A549 (cell line): ENCODE measurements at regions not wholly inside any gene's neighbourhood (a gene's known extent, or its start where the extent isn't known, plus 50 kb on each side); places are given as distances from the start of the nearest gene placed in this dataset.

Source experiments
- ATAC-seq, 2 experiments: fragments of 200-7000 bp in 1 of 2; fragments of >200 bp in 1 of 2; cut with Nextera tagmentation in 1 of 2; cut with Tn5 transposase in 1 of 2; 3 replicates each; pipeline versions ENCODE4 v1.8.0 to v1.9.1; 2018 to 2020; ENCODE audit warnings: mild to moderate bottlenecking in 1 of 2, moderate library complexity in 1 of 2
- CTCF ChIA-PET: fragments of 300-600 bp; sonication (Branson Sonifier 250); formaldehyde crosslinking; extraction: SDS; loops from one replicate; lab custom pipeline; 2021; ENCODE audit warnings: antibody characterized with exemption, inconsistent platforms; lab: Yijun Ruan, JAX
- POLR2A ChIA-PET: fragments of 350-600 bp; formaldehyde crosslinking; extraction: SDS; loops from one replicate; lab custom pipeline; 2021; ENCODE audit warnings: antibody characterized with exemption, inconsistent platforms; lab: Yijun Ruan, JAX
- DNase-seq, 2 experiments: peaks; one replicate each; pipeline versions ENCODE4 v3.0.0 to v3.0.0-alpha.2; 2011 to 2016; ENCODE audit warnings: low read depth in 1 of 2, low spot score in 1 of 2
- FAIRE-seq: peaks from 2 replicates; lab custom pipeline; 2011; peaks lifted over from hg19 to GRCh38; lab: Jason Lieb, UNC
- H3K27ac ChIP-seq, 2 experiments: fragments of >200 bp; sonication (Bioruptor Twin); formaldehyde crosslinking; 3 replicates each; pipeline ENCODE4 v1.5.1; 2016 to 2017
- H3K4me1 ChIP-seq: fragments of >200 bp; sonication (Bioruptor Twin); formaldehyde crosslinking; 3 replicates; pipeline ENCODE4 v1.6.1; 2016
- H3K4me2 ChIP-seq: fragments of >200 bp; sonication (Bioruptor Twin); formaldehyde crosslinking; 3 replicates; pipeline ENCODE4 v1.6.1; 2016
- H3K4me3 ChIP-seq: fragments of >200 bp; sonication (Bioruptor Twin); formaldehyde crosslinking; 3 replicates; pipeline ENCODE4 v1.5.1; 2016
- H3K9me3 ChIP-seq: fragments of >200 bp; sonication (Bioruptor Twin); formaldehyde crosslinking; 3 replicates; pipeline ENCODE4 v1.6.1; 2016
- CEBPB ChIP-seq, 2 experiments: fragments of >200 bp in 1 of 2; sonication (Bioruptor Twin) in 1 of 2; formaldehyde crosslinking in 1 of 2; IDR thresholded peaks; 2 replicates each; pipeline ENCODE4 v1.6.1; 2012 to 2016
- CHD4 ChIP-seq: fragments of 200-600 bp; sonication (generic); IDR thresholded peaks from 2 replicates; pipeline ENCODE4 v1.6.1; 2016; ENCODE audit warnings: antibody characterized with exemption, mild to moderate bottlenecking, borderline replicate concordance
- EHF ChIP-seq: fragments of 250-450 bp; sonication (Bioruptor Pico); IDR thresholded peaks from 2 replicates; pipeline ENCODE4 v1.5.0; 2020; ENCODE audit warnings: mild to moderate bottlenecking
- FOSB ChIP-seq: fragments of 250-450 bp; sonication (Bioruptor Pico); IDR thresholded peaks from 2 replicates; pipeline ENCODE4 v1.5.0; 2020; ENCODE audit warnings: mild to moderate bottlenecking, moderate library complexity
- FOSL2 ChIP-seq, 2 experiments: fragments of 450-650 bp in 1 of 2; fragments of >200 bp in 1 of 2; sonication (Bioruptor Twin) in 1 of 2; formaldehyde crosslinking; IDR thresholded peaks; 2 replicates each; pipeline versions ENCODE4 v1.5.0 to v1.6.1; 2016 to 2020; ENCODE audit warnings: mild to moderate bottlenecking in 1 of 2, moderate library complexity in 1 of 2
- GATA3 ChIP-seq: IDR thresholded peaks from 2 replicates; pipeline ENCODE4 v1.6.1; 2012; ENCODE audit warnings: borderline replicate concordance
- HDAC2 ChIP-seq: fragments of 200-600 bp; sonication (generic); IDR thresholded peaks from 2 replicates; pipeline ENCODE4 v1.6.1; 2016
- HOXB13 ChIP-seq: fragments of 250-450 bp; sonication (Bioruptor Pico); IDR thresholded peaks from 2 replicates; pipeline ENCODE4 v1.5.0; 2020; ENCODE audit warnings: low read depth, mild to moderate bottlenecking, moderate library complexity
- HOXB5 ChIP-seq: fragments of 250-450 bp; sonication (Bioruptor Pico); IDR thresholded peaks from 2 replicates; pipeline ENCODE4 v1.5.0; 2020; ENCODE audit warnings: mild to moderate bottlenecking, moderate library complexity
- JUN ChIP-seq, 2 experiments: fragments of >200 bp; sonication (Bioruptor Twin); formaldehyde crosslinking; IDR thresholded peaks; 2 replicates in 1 of 2; 3 replicates in 1 of 2; pipeline ENCODE4 v1.6.1; 2016 to 2017
- KDM1A ChIP-seq: fragments of 200-600 bp; sonication (generic); IDR thresholded peaks from 2 replicates; pipeline ENCODE4 v1.6.1; 2016; ENCODE audit warnings: low read depth, mild to moderate bottlenecking
- KDM5A ChIP-seq: fragments of 200-600 bp; sonication (generic); IDR thresholded peaks from 2 replicates; pipeline ENCODE4 v1.6.1; 2016; ENCODE audit warnings: antibody characterized with exemption, mild to moderate bottlenecking
- MYC ChIP-seq: IDR thresholded peaks from 2 replicates; pipeline ENCODE4 v1.6.1; 2012; ENCODE audit warnings: mild to moderate bottlenecking, inconsistent platforms, low read length, improper control_type of control experiment, borderline replicate concordance
- PHF8 ChIP-seq: fragments of 200-600 bp; sonication (generic); IDR thresholded peaks from 2 replicates; pipeline ENCODE4 v1.6.1; 2016; ENCODE audit warnings: low read depth, mild to moderate bottlenecking, antibody characterized with exemption, moderate library complexity, borderline replicate concordance
- POLR2A ChIP-seq: IDR thresholded peaks from 2 replicates; pipeline ENCODE4 v1.6.1; 2012; ENCODE audit warnings: mild to moderate bottlenecking, low read length
- POLR2AphosphoS2 ChIP-seq: conservative IDR thresholded peaks from 2 replicates; pipeline ENCODE4 v1.6.1; 2012; ENCODE audit warnings: low read length, improper control_type of control experiment, inconsistent platforms
- SMC3 ChIP-seq: fragments of >200 bp; sonication (Bioruptor Twin); formaldehyde crosslinking; IDR thresholded peaks from 3 replicates; pipeline ENCODE4 v1.6.1; 2018; ENCODE audit warnings: inconsistent platforms
- SREBF2 ChIP-seq: fragments of 450-650 bp; IDR thresholded peaks from 2 replicates; pipeline ENCODE4 v1.6.1; 2014; ENCODE audit warnings: mild to moderate bottlenecking, moderate library complexity
- ZFP36 ChIP-seq: fragments of 450-650 bp; IDR thresholded peaks from 2 replicates; pipeline ENCODE4 v1.6.1; 2014; ENCODE audit warnings: borderline replicate concordance; ENCODE audit not compliant: partially characterized antibody
- ZNF302 ChIP-seq: fragments of 250-450 bp; sonication (Bioruptor Pico); IDR thresholded peaks from 2 replicates; pipeline ENCODE4 v1.9.0; 2021; ENCODE audit warnings: inconsistent platforms, mild to moderate bottlenecking, moderate library complexity
- WGBS: methylation state at CpG from one replicate; pipeline ENCODE4 v1.1.6; 2017; ENCODE audit errors: missing lambda C conversion rate; 5-methylcytosine and 5-hydroxymethylcytosine counted together
- TF ChIP-seq, protein P1 (sequence below): fragments of >200 bp; sonication (Bioruptor Twin); formaldehyde crosslinking; IDR thresholded peaks from 3 replicates; pipeline ENCODE4 v1.6.1; 2016
- TF ChIP-seq, protein P2 (sequence below): fragments of 250-450 bp; sonication (Bioruptor Pico); IDR thresholded peaks from 2 replicates; pipeline ENCODE4 v1.5.0; 2021; ENCODE audit warnings: mild to moderate bottlenecking, moderate library complexity, borderline replicate concordance
- TF ChIP-seq, protein P3 (sequence below): fragments of 200-600 bp; sonication (generic); IDR thresholded peaks from 2 replicates; pipeline ENCODE4 v1.6.1; 2016; ENCODE audit warnings: antibody characterized with exemption, mild to moderate bottlenecking, moderate library complexity
- TF ChIP-seq, protein P4 (sequence below): fragments of >200 bp; sonication (Bioruptor Twin); formaldehyde crosslinking; IDR thresholded peaks from 2 replicates; pipeline ENCODE4 v1.6.1; 2016
- TF ChIP-seq, protein P5 (sequence below): IDR thresholded peaks from 2 replicates; pipeline ENCODE4 v1.6.1; 2012
- TF ChIP-seq, protein P6 (sequence below): fragments of 150-350 bp; IDR thresholded peaks from 2 replicates; pipeline ENCODE4 v1.6.1; 2014; ENCODE audit warnings: low read depth, mild to moderate bottlenecking, low read length

DNA sequence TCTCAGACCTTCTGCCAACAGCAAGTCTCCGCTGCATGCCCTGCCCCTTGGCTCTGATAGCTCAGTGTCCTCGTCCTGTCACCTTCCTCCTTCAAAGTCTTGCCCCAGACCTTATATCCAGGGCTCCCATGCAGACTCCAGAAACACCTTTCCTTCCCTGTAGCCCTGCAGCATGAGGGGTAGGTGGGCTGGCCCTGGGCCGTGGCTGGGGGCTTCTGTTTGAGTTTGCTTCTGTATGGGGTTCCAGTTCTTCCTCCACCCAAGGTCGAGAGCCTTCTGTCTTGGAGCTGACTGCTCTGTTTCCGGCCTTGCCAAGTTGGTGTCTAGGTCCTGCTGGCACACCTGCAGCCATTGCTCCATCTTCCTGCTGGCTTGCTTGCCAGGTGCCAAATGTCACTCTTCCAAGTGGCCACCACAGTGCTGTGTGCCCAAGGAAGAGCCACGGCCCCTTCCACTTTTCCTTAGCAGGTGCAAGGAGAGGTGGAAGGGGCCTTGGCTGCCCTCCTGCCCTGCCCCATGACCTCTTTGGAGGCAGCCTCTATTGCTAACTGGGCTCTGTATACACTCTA lies 74.8 kb upstream of the NECTIN1 start (continued):
- TF ChIP-seq CHD4, result no peak

DNA sequence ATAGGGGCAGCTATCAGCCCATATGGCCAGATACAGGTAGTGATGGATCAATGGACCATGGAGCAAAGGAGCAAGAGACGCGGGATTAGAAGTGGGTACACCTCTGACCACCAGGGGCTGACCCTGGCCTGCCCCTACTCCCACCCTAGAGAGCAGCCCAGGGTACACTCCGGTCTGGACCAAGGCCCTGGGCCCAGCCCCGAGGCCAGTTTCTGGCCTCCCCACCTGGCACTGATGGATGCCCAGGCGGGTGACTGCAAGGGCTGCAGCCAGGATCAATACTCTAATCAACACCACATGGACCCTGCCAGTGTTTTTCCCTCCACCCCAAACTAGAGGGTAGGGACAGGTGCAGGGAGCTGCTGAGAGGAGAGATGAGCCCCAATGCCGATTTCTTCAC lies 74.1 kb upstream of the NECTIN1 start:
- ATAC-seq (no peak), DNase-seq (no peak), FAIRE-seq (no peak)
- no peak overlapping the region for H3K4me3 ChIP-seq
- ChIA-PET POLR2A (no interaction called here), CTCF (no interaction called here)
- 39% methylated on average over 3 of the region's 6 CpGs for WGBS
- no peaks in the 10 kb centered on the region for H3K4me1 ChIP-seq
- no peak overlapping the region for H3K27ac ChIP-seq
- TF ChIP-seq GATA3, result no peak
- TF ChIP-seq HOXB5 (CRISPR knock-in tag), result no peak
- no peak for TF ChIP-seq HDAC2
- TF ChIP-seq, protein P1, sequence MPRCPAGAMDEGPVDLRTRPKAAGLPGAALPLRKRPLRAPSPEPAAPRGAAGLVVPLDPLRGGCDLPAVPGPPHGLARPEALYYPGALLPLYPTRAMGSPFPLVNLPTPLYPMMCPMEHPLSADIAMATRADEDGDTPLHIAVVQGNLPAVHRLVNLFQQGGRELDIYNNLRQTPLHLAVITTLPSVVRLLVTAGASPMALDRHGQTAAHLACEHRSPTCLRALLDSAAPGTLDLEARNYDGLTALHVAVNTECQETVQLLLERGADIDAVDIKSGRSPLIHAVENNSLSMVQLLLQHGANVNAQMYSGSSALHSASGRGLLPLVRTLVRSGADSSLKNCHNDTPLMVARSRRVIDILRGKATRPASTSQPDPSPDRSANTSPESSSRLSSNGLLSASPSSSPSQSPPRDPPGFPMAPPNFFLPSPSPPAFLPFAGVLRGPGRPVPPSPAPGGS, result no peak
- TF ChIP-seq, protein P2, sequence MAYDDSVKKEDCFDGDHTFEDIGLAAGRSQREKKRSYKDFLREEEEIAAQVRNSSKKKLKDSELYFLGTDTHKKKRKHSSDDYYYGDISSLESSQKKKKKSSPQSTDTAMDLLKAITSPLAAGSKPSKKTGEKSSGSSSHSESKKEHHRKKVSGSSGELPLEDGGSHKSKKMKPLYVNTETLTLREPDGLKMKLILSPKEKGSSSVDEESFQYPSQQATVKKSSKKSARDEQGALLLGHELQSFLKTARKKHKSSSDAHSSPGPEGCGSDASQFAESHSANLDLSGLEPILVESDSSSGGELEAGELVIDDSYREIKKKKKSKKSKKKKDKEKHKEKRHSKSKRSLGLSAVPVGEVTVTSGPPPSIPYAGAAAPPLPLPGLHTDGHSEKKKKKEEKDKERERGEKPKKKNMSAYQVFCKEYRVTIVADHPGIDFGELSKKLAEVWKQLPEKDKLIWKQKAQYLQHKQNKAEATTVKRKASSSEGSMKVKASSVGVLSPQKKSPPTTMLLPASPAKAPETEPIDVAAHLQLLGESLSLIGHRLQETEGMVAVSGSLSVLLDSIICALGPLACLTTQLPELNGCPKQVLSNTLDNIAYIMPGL (CRISPR knock-in tag), result no peak
- no peaks in the 10 kb centered on the region for H3K9me3 ChIP-seq
- H3K4me2 ChIP-seq, result no peak overlapping the region

DNA sequence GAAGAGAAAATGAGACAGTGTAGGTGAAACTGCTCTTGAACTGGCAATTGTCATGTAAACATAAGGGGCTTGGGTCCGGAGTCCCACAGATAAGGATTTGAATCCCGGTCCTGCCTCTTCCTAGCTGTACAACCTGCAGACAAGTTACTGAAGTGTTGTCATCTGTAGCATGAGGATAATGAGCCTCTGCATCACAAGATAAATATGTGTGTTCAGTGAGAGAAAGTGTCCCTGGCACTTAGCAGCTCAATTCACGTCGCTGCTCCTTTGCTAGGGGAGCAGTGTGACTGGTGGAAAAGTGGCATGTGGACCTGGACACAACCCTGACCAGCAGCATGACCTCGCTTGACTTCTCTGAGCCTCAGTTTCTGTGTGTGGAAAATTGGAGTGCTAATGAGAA lies 73.7 kb upstream of the NECTIN1 start:
- no peak overlapping the region for H3K4me3 ChIP-seq
- FAIRE-seq (no peak), DNase-seq (no peak), ATAC-seq (no peak)
- no peaks in the 10 kb centered on the region for H3K4me1 ChIP-seq
- no peak overlapping the region for H3K4me2 ChIP-seq
- no peaks in the 10 kb centered on the region for H3K9me3 ChIP-seq
- 51% methylated on average over 3 of the region's 5 CpGs for WGBS
- ChIA-PET POLR2A (no interaction called here), CTCF (interaction anchor here (0.6 kb wide), 1 partner anchor 452 kb away, joined by 3 read pairs; no protein-coding TSS in a partner anchor)
- no peak overlapping the region for H3K27ac ChIP-seq
- TF ChIP-seq POLR2AphosphoS2, result no peak
- no peak for TF ChIP-seq ZNF302 (CRISPR knock-in tag)
- no peak for TF ChIP-seq JUN (IDR thresholded peaks at IDR 0.05)
- TF ChIP-seq KDM5A, result no peak
- TF ChIP-seq FOSB (CRISPR knock-in tag), result no peak
- TF ChIP-seq PHF8, result no peak
- TF ChIP-seq POLR2A, result no peak
- TF ChIP-seq, protein P3, sequence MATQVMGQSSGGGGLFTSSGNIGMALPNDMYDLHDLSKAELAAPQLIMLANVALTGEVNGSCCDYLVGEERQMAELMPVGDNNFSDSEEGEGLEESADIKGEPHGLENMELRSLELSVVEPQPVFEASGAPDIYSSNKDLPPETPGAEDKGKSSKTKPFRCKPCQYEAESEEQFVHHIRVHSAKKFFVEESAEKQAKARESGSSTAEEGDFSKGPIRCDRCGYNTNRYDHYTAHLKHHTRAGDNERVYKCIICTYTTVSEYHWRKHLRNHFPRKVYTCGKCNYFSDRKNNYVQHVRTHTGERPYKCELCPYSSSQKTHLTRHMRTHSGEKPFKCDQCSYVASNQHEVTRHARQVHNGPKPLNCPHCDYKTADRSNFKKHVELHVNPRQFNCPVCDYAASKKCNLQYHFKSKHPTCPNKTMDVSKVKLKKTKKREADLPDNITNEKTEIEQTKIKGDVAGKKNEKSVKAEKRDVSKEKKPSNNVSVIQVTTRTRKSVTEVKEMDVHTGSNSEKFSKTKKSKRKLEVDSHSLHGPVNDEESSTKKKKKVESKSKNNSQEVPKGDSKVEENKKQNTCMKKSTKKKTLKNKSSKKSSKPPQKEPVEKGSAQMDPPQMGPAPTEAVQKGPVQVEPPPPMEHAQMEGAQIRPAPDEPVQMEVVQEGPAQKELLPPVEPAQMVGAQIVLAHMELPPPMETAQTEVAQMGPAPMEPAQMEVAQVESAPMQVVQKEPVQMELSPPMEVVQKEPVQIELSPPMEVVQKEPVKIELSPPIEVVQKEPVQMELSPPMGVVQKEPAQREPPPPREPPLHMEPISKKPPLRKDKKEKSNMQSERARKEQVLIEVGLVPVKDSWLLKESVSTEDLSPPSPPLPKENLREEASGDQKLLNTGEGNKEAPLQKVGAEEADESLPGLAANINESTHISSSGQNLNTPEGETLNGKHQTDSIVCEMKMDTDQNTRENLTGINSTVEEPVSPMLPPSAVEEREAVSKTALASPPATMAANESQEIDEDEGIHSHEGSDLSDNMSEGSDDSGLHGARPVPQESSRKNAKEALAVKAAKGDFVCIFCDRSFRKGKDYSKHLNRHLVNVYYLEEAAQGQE, result no peak
- TF ChIP-seq SMC3, result no peak
- no peak for TF ChIP-seq CEBPB (IDR thresholded peaks at IDR 0.05)
- no peak for TF ChIP-seq ZFP36
- TF ChIP-seq HOXB13 (CRISPR knock-in tag), result no peak
- TF ChIP-seq MYC, result no peak
- no peak for TF ChIP-seq EHF (CRISPR knock-in tag)
- TF ChIP-seq FOSL2 (IDR thresholded peaks at IDR 0.05), result no peak
- no peak for TF ChIP-seq FOSL2 (CRISPR knock-in tag; IDR thresholded peaks at IDR 0.05)
- no peak for TF ChIP-seq SREBF2
- TF ChIP-seq, protein P4, sequence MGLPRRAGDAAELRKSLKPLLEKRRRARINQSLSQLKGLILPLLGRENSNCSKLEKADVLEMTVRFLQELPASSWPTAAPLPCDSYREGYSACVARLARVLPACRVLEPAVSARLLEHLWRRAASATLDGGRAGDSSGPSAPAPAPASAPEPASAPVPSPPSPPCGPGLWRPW, result no peak
- no peak for TF ChIP-seq KDM1A
- TF ChIP-seq, protein P5, sequence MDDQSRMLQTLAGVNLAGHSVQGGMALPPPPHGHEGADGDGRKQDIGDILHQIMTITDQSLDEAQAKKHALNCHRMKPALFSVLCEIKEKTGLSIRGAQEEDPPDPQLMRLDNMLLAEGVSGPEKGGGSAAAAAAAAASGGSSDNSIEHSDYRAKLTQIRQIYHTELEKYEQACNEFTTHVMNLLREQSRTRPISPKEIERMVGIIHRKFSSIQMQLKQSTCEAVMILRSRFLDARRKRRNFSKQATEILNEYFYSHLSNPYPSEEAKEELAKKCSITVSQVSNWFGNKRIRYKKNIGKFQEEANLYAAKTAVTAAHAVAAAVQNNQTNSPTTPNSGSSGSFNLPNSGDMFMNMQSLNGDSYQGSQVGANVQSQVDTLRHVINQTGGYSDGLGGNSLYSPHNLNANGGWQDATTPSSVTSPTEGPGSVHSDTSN, result no peak
- TF ChIP-seq, protein P6, sequence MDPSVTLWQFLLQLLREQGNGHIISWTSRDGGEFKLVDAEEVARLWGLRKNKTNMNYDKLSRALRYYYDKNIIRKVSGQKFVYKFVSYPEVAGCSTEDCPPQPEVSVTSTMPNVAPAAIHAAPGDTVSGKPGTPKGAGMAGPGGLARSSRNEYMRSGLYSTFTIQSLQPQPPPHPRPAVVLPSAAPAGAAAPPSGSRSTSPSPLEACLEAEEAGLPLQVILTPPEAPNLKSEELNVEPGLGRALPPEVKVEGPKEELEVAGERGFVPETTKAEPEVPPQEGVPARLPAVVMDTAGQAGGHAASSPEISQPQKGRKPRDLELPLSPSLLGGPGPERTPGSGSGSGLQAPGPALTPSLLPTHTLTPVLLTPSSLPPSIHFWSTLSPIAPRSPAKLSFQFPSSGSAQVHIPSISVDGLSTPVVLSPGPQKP, result no peak
